Nephron progenitor cell (in vitro differentiated cells): ENCODE measurements at regions not wholly inside any gene's neighbourhood (a gene's known extent, or its start where the extent isn't known, plus 50 kb on each side); places are given as distances from the start of the nearest gene placed in this dataset.

ENCODE experiments used
- DNase-seq: peaks from one replicate; pipeline ENCODE4 v3.0.0; 2021
- H3K27ac Mint-ChIP-seq: 2 replicates; pipeline ENCODE4 v1.8.0; 2021; ENCODE audit warnings: mild to moderate bottlenecking, moderate library complexity, mixed read lengths
- H3K27me3 Mint-ChIP-seq: 2 replicates; pipeline ENCODE4 v1.8.0; 2021; ENCODE audit warnings: mild to moderate bottlenecking, low read depth, mixed read lengths; ENCODE audit not compliant: poor library complexity
- H3K36me3 Mint-ChIP-seq: 2 replicates; pipeline ENCODE4 v1.8.0; 2021; ENCODE audit warnings: low read depth, mixed read lengths
- H3K4me1 Mint-ChIP-seq: 2 replicates; pipeline ENCODE4 v1.8.0; 2021; ENCODE audit warnings: mixed read lengths
- H3K4me3 Mint-ChIP-seq: 2 replicates; pipeline ENCODE4 v1.8.0; 2021; ENCODE audit warnings: mild to moderate bottlenecking, moderate library complexity, mixed read lengths
- H3K9me3 Mint-ChIP-seq: 2 replicates; pipeline ENCODE4 v1.8.0; 2021; ENCODE audit warnings: mild to moderate bottlenecking, moderate library complexity, mixed read lengths
- TF ChIP-seq, protein P1 (sequence below): fragments of 200-600 bp; sonication (generic); IDR thresholded peaks from 2 replicates; pipeline ENCODE4 v1.5.0; 2021; ENCODE audit warnings: antibody characterized with exemption

DNA sequence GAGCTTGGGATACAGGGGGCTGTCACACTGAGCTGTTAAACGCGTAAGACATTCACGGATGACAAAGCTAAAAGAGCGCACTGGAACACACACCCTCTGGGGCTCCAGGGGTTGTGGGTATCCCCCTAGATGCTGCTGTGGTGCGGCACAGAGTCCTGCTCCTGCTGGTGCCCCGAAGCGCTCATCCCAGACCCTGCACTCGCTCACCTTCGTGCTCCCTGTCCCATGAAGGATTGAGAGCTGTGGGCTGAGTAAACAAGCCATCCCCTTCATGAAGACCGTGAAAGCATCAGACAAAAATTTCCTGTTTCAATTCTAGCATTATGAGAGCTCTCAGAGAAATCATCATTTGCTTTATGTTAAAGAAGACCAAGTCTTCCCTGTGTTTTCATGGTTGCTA is 463.5 kb upstream of the ADGRL2 start:
- Mint-ChIP-seq H3K9me3 (peaks cover 3% of the 10 kb centered on the region), H3K36me3 (no peaks in the 10 kb centered on the region), H3K4me3 (no peak overlapping the region), H3K27me3 (peaks cover 3% of the 10 kb centered on the region), H3K4me1 (no peaks in the 10 kb centered on the region), H3K27ac (no peak overlapping the region)
- TF ChIP-seq, protein P1, sequence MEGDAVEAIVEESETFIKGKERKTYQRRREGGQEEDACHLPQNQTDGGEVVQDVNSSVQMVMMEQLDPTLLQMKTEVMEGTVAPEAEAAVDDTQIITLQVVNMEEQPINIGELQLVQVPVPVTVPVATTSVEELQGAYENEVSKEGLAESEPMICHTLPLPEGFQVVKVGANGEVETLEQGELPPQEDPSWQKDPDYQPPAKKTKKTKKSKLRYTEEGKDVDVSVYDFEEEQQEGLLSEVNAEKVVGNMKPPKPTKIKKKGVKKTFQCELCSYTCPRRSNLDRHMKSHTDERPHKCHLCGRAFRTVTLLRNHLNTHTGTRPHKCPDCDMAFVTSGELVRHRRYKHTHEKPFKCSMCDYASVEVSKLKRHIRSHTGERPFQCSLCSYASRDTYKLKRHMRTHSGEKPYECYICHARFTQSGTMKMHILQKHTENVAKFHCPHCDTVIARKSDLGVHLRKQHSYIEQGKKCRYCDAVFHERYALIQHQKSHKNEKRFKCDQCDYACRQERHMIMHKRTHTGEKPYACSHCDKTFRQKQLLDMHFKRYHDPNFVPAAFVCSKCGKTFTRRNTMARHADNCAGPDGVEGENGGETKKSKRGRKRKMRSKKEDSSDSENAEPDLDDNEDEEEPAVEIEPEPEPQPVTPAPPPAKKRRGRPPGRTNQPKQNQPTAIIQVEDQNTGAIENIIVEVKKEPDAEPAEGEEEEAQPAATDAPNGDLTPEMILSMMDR, result no peak
- no peak for DNase-seq

DNA sequence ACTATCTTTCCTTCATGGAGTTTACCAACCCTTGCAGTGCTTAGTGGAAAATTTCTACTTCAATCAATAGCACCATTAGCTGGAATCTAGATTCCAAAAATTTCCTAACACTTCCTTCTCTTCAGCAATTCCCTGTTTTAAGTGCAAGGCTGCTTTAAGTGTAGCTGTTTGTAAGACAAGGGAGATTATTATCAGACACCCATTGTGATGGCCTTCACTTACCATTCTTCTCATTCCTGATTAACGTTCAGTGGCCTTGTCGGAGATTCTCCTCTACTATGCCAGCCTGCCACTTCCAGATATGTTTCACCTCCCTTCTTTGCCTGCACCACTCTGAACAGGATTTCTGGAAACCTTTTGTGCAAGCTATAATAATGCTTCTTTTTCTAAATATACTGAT is 464.9 kb upstream of the ADGRL2 start:
- H3K9me3 Mint-ChIP-seq, result peaks cover 3% of the 10 kb centered on the region
- H3K4me1 Mint-ChIP-seq, result no peaks in the 10 kb centered on the region
- H3K36me3 Mint-ChIP-seq, result no peaks in the 10 kb centered on the region
- H3K4me3 Mint-ChIP-seq, result no peak overlapping the region
- no peak for DNase-seq
- no peak overlapping the region for H3K27ac Mint-ChIP-seq
- TF ChIP-seq, protein P1, result no peak
- peaks cover 3% of the 10 kb centered on the region for H3K27me3 Mint-ChIP-seq

DNA sequence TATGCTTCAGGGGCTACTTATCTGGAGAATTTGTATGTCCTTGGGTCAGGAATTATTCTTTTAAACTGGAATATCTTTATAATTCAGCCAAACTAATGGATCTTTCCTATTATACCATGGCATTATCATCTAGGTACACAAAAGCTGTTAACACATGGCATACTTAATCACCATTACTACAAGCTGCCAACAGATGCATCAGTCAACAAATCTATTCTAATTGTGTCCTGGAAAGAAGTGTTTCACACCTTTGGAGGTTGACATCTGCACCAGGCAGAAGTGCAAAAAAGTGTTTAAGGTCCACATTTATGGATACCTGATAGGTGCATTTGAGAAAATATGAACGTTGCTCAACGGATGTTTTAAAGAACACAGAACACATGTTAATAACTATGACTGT is 470.2 kb upstream of the ADGRL2 start:
- TF ChIP-seq, protein P1, result no peak
- no peak for DNase-seq
- Mint-ChIP-seq H3K4me1 (peaks cover 16% of the 10 kb centered on the region), H3K4me3 (no peak overlapping the region), H3K9me3 (no peaks in the 10 kb centered on the region), H3K27me3 (peaks cover 3% of the 10 kb centered on the region), H3K27ac (no peak overlapping the region), H3K36me3 (no peaks in the 10 kb centered on the region)

DNA sequence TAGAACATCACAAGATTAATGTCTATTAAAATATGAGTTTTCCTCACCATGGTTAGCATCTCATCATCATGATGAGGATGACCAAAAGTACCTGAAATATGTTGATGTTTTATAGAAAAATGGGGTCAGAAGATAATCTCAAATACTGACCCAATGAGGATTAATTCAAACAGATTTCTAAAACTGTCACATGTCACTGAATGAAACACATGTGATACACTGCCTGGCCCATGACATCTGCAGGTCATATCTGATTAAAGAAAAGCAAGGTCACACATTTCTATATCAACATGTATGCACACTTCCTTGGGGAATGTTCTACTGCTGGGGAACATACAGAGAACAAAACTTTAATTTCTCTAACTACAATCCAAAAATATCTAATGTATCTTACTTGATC is 470.6 kb upstream of the ADGRL2 start:
- DNase-seq, result no peak
- no peaks in the 10 kb centered on the region for H3K9me3 Mint-ChIP-seq
- H3K27ac Mint-ChIP-seq, result no peak overlapping the region
- H3K36me3 Mint-ChIP-seq, result no peaks in the 10 kb centered on the region
- H3K4me3 Mint-ChIP-seq, result no peak overlapping the region
- peaks cover 16% of the 10 kb centered on the region for H3K4me1 Mint-ChIP-seq
- TF ChIP-seq, protein P1, result no peak
- peaks cover 3% of the 10 kb centered on the region for H3K27me3 Mint-ChIP-seq

DNA sequence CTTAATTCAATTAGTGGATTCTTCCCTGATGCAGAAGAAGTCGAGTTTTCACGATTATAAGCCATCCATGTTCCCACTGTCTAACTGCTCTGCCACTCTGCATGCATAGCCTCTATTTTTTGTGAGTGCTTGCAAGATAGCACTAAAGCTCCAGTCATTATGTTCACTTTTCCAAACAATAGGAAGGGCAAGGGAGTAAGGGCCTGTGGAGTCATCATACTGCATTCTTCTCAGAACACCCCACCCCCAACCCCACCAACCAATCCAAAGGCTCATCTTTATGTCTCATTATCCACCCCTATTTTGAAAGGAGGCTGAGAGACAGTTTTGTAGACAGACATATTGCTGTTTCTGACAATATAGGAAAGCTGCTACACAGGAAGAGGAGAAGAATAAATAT is 471.7 kb upstream of the ADGRL2 start:
- peaks cover 3% of the 10 kb centered on the region for H3K27me3 Mint-ChIP-seq
- H3K4me3 Mint-ChIP-seq, result no peak overlapping the region
- H3K27ac Mint-ChIP-seq, result no peak overlapping the region
- peaks cover 16% of the 10 kb centered on the region for H3K4me1 Mint-ChIP-seq
- TF ChIP-seq, protein P1, result no peak
- no peaks in the 10 kb centered on the region for H3K36me3 Mint-ChIP-seq
- H3K9me3 Mint-ChIP-seq, result no peaks in the 10 kb centered on the region
- no peak for DNase-seq

DNA sequence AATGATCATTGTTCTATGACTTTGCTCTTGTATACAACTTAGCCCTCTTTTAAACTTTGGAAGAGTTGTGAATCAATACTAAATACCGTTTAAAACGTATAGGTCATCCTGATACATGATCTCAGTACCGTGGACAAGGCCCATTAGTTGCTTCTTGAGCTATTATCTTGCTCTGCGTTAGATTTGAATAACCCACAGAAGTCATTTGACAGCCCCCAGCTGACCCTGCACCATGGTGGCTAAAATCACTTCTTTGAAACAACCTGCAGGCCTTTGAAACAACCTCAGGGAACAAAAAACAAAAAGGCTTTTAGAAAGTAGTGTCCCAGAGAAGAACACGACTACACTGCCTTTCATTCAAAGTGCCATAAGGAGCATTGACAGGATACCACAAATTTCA is 473.0 kb upstream of the ADGRL2 start:
- no peak for DNase-seq
- TF ChIP-seq, protein P1, result no peak
- Mint-ChIP-seq H3K9me3 (no peaks in the 10 kb centered on the region), H3K36me3 (no peaks in the 10 kb centered on the region), H3K27me3 (no peaks in the 10 kb centered on the region), H3K27ac (no peak overlapping the region), H3K4me3 (no peak overlapping the region), H3K4me1 (peaks cover 16% of the 10 kb centered on the region)
